ENCODE measurements at regions not wholly inside any gene's neighbourhood (a gene's known extent, or its start where the extent isn't known, plus 50 kb on each side); places are given as distances from the start of the nearest gene placed in this dataset.
"Not testable (repeated sequence)": the region's sequence is repeated elsewhere in the genome, so short reads cannot be mapped to it uniquely, and the experiment has no call there.

GRCh38 chr3:153957421-153957820 lies 163.8 kb upstream of the ARHGEF26 start:
- DNase-seq (ENCODE audit: extremely low read depth in 1 of 2, low read depth in 1 of 2): no peak

- DNase-seq (ENCODE audit: extremely low read depth in 1 of 2, low read depth in 1 of 2): no peak
These were observed 162.3 kb upstream of the ARHGEF26 start for GRCh38 chr3:153958635-153959595.

- no peak for DNase-seq (ENCODE audit: extremely low read depth in 1 of 2, low read depth in 1 of 2)
These were observed 160.6 kb upstream of the ARHGEF26 start for GRCh38 chr3:153960458-153961074.

GRCh38 chr3:153961494-153961893 lies 159.7 kb upstream of the ARHGEF26 start:
- DNase-seq (ENCODE audit: extremely low read depth in 1 of 2, low read depth in 1 of 2): no peak

- DNase-seq (ENCODE audit: extremely low read depth in 1 of 2, low read depth in 1 of 2): no peak
These were observed 158.2 kb upstream of the ARHGEF26 start for GRCh38 chr3:153963012-153963411.

GRCh38 chr3:153967260-153967659 lies 153.9 kb upstream of the ARHGEF26 start:
- no peak for DNase-seq (ENCODE audit: extremely low read depth in 1 of 2, low read depth in 1 of 2)

- DNase-seq (ENCODE audit: extremely low read depth in 1 of 2, low read depth in 1 of 2): no peak
These were observed 151.1 kb upstream of the ARHGEF26 start for GRCh38 chr3:153970047-153970446.

GRCh38 chr3:153970741-153971347 lies 150.3 kb upstream of the ARHGEF26 start:
- no peak for DNase-seq (ENCODE audit: extremely low read depth in 1 of 2, low read depth in 1 of 2)

GRCh38 chr3:153972862-153973261 lies 148.3 kb upstream of the ARHGEF26 start:
- no peak for DNase-seq (ENCODE audit: extremely low read depth in 1 of 2, low read depth in 1 of 2)

GRCh38 chr3:153973722-153974265 lies 147.4 kb upstream of the ARHGEF26 start:
- no peak for DNase-seq (ENCODE audit: extremely low read depth in 1 of 2, low read depth in 1 of 2)

GRCh38 chr3:153974614-153975013 lies 146.6 kb upstream of the ARHGEF26 start:
- DNase-seq (ENCODE audit: extremely low read depth in 1 of 2, low read depth in 1 of 2): no peak

- no peak for DNase-seq (ENCODE audit: extremely low read depth in 1 of 2, low read depth in 1 of 2)
These were observed 144.2 kb upstream of the ARHGEF26 start for GRCh38 chr3:153976891-153977554.

GRCh38 chr3:153978006-153978405 lies 143.2 kb upstream of the ARHGEF26 start:
- DNase-seq (ENCODE audit: extremely low read depth in 1 of 2, low read depth in 1 of 2): no peak

GRCh38 chr3:153979418-153980251 lies 141.6 kb upstream of the ARHGEF26 start:
- no peak for DNase-seq (ENCODE audit: extremely low read depth in 1 of 2, low read depth in 1 of 2)

- DNase-seq (ENCODE audit: extremely low read depth in 1 of 2, low read depth in 1 of 2): no peak
These were observed 141.0 kb upstream of the ARHGEF26 start for GRCh38 chr3:153980252-153980590.

- DNase-seq (ENCODE audit: extremely low read depth in 1 of 2, low read depth in 1 of 2): not testable (repeated sequence)
These were observed 123.8 kb upstream of the ARHGEF26 start for GRCh38 chr3:153997364-153997763.

- DNase-seq (ENCODE audit: extremely low read depth in 1 of 2, low read depth in 1 of 2): no peak
These were observed 117.5 kb upstream of the ARHGEF26 start for GRCh38 chr3:154003649-154004048.

- no peak for DNase-seq (ENCODE audit: extremely low read depth in 1 of 2, low read depth in 1 of 2)
These were observed 110.2 kb upstream of the ARHGEF26 start for GRCh38 chr3:154011036-154011435.

GRCh38 chr3:154013736-154014135 lies 107.5 kb upstream of the ARHGEF26 start:
- no peak for DNase-seq (ENCODE audit: extremely low read depth in 1 of 2, low read depth in 1 of 2)

- DNase-seq (ENCODE audit: extremely low read depth in 1 of 2, low read depth in 1 of 2): no peak
These were observed 105.9 kb upstream of the ARHGEF26 start for GRCh38 chr3:154015307-154015706.
